NCI-H2107 (cell line): ENCODE measurements at regions not wholly inside any gene's neighbourhood (a gene's known extent, or its start where the extent isn't known, plus 50 kb on each side); places are given as distances from the start of the nearest gene placed in this dataset.
A peak's percentile ranks its signal among the peaks of the same experiment; 100 is the strongest.
"Not testable (repeated sequence)": the region's sequence is repeated elsewhere in the genome, so short reads cannot be mapped to it uniquely, and the experiment has no call there.

Source experiments
- DNase-seq: peaks from one replicate; lab custom pipeline; 2025; lab: John Stamatoyannopoulos, UW

GRCh38 chr15:62218841-62219240 lies 53.8 kb upstream of the C2CD4B start:
- DNase-seq, result no peak

- no peak for DNase-seq
These were observed 54.7 kb upstream of the C2CD4B start for GRCh38 chr15:62219799-62220198.

GRCh38 chr15:62223020-62223419 lies 57.9 kb upstream of the C2CD4B start:
- DNase-seq, result no peak

GRCh38 chr15:62228604-62229003 lies 63.5 kb upstream of the C2CD4B start:
- no peak for DNase-seq

- no peak for DNase-seq
These were observed 66.8 kb upstream of the C2CD4B start for GRCh38 chr15:62231856-62232255.

- no peak for DNase-seq
These were observed 75.3 kb upstream of the C2CD4B start for GRCh38 chr15:62240121-62241096.

DNA sequence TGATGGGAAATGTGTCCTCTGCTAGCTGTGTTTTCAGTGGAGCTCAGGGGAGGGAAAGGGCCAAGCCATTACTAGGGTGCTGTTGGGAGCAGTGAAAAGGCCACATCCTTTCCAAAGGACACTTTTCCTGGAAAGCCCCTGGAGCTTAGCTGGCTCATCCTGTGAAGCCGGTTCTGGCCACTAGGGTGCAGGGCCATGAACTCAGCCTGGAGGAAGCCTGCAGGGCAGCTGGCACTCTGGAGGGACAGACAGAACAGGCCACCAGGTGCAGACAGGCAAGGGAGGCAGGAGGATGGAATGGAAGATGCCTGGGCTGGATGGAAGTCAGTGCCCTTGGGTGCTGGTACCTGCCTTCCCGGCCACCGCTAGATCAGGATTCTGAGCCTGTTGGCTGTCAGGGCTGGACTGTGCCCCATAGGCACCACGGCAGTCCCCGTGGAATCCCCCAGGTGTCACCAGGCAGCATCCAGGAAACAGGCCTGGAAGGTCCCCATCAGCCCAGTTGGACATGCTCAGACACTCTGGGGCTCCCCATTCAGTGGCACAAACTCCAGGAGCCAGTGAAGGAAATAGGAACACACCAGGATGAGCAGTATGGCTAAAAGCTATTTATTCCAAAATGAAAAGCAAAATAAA lies 76.2 kb upstream of the C2CD4B start:
- no peak for DNase-seq

DNA sequence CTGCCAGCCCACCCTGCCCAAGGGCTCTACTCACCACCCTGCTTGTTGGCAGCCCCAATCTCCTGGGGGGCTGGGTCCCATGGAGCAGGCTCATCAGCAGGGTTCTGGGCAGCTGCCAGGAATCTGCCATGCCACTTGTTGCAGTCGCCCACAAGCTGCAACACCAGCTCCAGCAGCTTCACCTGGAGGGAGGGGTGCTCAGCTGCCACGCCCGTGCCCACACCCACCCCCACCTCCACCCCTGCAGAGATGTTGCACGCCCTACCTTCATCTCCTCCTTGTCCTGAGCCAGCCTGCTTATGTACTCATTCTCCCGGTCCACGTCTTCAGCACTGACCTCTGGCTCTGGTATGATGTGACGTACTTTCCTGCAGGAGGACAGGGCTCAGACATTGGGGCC lies 77.9 kb upstream of the C2CD4B start:
- no peak for DNase-seq

GRCh38 chr15:62244762-62245161 lies 79.7 kb upstream of the C2CD4B start:
- no peak for DNase-seq

- DNase-seq, result no peak
These were observed 83.3 kb upstream of the C2CD4B start for GRCh38 chr15:62248277-62248984.

- no peak for DNase-seq
These were observed 84.4 kb upstream of the C2CD4B start for GRCh38 chr15:62249501-62249900.

DNA sequence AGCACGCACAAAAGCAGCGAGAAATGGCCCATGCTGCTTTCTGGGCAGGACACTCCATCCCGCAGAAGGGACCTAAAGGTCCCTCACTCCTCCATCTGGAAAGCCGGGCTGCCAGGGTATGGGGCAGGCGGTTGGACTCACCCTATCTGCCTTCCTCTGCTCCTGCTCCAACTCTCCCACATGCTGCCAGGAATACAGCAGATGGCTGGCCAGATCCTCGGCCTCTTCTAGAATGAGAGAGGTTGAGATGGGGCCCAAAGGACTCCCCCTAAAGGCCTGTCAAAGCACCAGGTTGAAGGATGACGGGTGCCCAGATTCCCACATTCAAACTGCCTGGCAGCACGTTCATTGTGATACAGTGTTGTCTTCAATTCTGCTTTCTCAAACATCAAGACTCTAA lies 85.1 kb upstream of the C2CD4B start:
- no peak for DNase-seq

- no peak for DNase-seq
These were observed 85.9 kb upstream of the C2CD4B start for GRCh38 chr15:62250978-62251377.

DNA sequence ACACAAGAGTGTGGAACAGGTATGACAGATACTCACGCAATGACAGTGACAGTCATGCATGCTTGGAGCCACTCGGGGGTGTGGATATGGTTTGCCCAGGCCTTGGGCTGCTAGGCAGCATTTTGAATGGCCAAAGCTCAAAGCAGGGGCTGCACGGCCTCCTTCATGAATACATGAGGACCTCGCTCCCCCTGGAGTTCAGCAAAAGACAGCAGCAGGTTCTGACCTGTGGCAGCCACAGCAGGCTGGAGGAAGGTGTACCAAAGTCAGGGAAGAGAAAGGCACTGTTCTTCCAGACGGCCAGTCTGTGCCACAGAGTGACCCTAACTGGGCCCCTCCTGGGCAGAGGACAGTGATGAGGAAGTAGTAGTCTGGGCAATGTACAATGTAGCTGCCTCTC lies 88.2 kb upstream of the C2CD4B start:
- DNase-seq, result no peak

- DNase-seq, result peak; percentile 16
These were observed 89.3 kb upstream of the C2CD4B start for GRCh38 chr15:62254137-62254934.

- not testable (repeated sequence) for DNase-seq
These were observed 91.3 kb upstream of the C2CD4B start for GRCh38 chr15:62256430-62256829.

GRCh38 chr15:62257996-62258521 lies 93.0 kb upstream of the C2CD4B start:
- DNase-seq, result no peak

DNA sequence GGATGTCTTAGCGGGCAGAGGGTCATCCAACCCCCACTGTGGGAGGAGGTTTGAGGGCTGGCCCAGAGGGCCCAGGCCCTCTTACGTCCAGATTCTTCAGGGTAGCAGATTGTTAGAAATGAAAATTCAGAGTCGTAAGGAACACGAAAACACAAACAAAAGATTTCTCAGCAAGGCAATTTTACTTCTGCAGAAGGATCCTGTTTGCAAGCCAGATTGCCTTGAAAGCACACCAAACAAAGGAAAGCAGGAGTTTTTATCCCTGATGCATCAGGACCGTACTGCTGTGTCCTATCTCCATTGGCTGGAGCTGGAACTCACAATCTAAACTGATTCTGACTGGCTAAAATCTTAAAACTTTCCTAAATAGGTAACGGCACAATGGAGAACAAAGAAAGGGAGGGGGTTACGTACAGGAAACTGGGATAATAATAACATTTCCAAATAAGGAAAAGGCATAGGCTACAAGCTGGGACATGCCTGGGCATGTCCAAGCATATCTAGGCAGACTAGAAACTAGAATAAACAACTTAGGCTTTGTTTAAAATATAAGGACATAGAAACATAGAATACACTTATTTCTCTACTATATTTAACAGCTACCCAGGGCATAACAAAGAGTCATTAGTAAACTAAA lies 97.3 kb upstream of the C2CD4B start:
- no peak for DNase-seq

- DNase-seq, result no peak
These were observed 99.1 kb upstream of the C2CD4B start for GRCh38 chr15:62264196-62264595.

DNA sequence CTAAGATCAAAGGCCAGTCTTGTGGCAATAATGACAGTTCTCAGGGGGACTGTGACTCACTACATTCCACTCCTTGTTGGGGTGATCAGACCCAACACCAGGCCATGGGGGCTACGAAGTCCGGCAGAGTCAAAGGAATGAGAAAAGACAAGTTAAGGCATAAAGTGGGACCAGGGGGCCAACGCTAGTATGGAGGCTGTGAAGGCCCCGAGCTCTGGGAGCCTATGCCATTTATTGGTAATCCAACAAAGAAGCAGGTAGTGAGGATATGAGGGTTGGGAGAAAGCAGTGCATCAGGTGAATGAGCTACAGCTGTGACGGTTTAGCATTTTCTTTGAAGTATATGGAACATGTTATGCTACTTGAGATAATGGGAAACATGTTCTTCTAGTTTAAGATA lies 104.4 kb upstream of the C2CD4B start:
- DNase-seq, result no peak
